ENCODE measurements at regions not wholly inside any gene's neighbourhood (a gene's known extent, or its start where the extent isn't known, plus 50 kb on each side); places are given as distances from the start of the nearest gene placed in this dataset.

DNA sequence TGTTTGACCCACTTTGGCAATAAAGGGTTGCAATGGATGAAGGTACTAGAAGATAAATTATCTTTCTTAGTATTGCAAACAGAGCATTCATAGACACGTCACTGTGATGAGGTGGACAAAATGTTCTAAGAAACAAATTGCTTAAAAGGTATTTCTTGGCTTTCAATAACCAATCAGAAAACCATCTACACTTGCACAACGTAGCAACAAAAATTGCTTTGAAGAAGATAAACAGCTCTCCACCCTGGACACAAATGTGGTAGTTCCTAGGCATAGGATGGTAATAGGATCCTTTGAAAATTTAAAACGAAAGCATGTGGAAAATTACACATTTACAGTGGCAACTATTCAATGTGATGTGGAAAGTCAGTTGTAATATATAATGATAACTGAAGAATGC lies 439.9 kb upstream of the ETAA1 start:
- Histone ChIP-seq H3K23me2 (ENCODE audit: insufficient read length, low read depth, low read length, poor library complexity, severe bottlenecking) (no peaks in the 10 kb centered on the region), H3K79me1 (ENCODE audit: insufficient read depth, low read depth, low read length, poor library complexity, severe bottlenecking) (no peaks in the 10 kb centered on the region), H2BK15ac (ENCODE audit: low read depth, low read length) (no peak overlapping the region), H2BK120ac (ENCODE audit: low read depth, low read length, poor library complexity, severe bottlenecking) (no peak overlapping the region), H2BK20ac (ENCODE audit: low read depth, low read length, poor library complexity, severe bottlenecking) (no peak overlapping the region), H4K8ac (replicated peaks; ENCODE audit: insufficient read length, low read depth, low read length) (no peak overlapping the region), H3T11ph (ENCODE audit: low read length) (no peak overlapping the region), H3K27ac (ENCODE audit: insufficient read length, low read depth, low read length) (no peak overlapping the region), H4K5ac (ENCODE audit: insufficient read length, low read depth, low read length) (no peak overlapping the region), H4K91ac (ENCODE audit: insufficient read length, low read depth, low read length) (no peak overlapping the region), H3K27me3 (ENCODE audit: insufficient read depth, low read length) (no peaks in the 10 kb centered on the region), H3K14ac (ENCODE audit: insufficient read depth, low read length) (no peak overlapping the region), H2BK12ac (ENCODE audit: insufficient read length, low read depth, low read length) (no peak overlapping the region), H3K79me2 (ENCODE audit: insufficient read depth, low read length) (no peaks in the 10 kb centered on the region), H3K18ac (ENCODE audit: insufficient read length, low read depth, low read length) (no peak overlapping the region), H2AK5ac (ENCODE audit: insufficient read length, low read length) (no peak overlapping the region), H3K4me2 (ENCODE audit: insufficient read depth, insufficient read length, low read length) (no peak overlapping the region), H2AFZ (ENCODE audit: low read length) (no peak overlapping the region), H3K9ac (ENCODE audit: extremely low read depth, insufficient read length, low read length) (no peak overlapping the region), H2BK5ac (ENCODE audit: insufficient read length, low read length) (no peak overlapping the region), H3K4ac (ENCODE audit: low read depth, low read length) (no peak overlapping the region), H3K4me1 (ENCODE audit: insufficient read depth, low read length) (no peaks in the 10 kb centered on the region), H3K56ac (ENCODE audit: insufficient read length, low read depth, low read length) (no peak overlapping the region), H3K9me3 (ENCODE audit: control insufficient read depth, low read depth, low read length) (no peaks in the 10 kb centered on the region), H3K23ac (ENCODE audit: insufficient read length, low read depth, low read length) (no peak overlapping the region), H4K20me1 (ENCODE audit: control insufficient read depth, insufficient read depth, insufficient read length) (no peaks in the 10 kb centered on the region)
- TF ChIP-seq, protein P1, sequence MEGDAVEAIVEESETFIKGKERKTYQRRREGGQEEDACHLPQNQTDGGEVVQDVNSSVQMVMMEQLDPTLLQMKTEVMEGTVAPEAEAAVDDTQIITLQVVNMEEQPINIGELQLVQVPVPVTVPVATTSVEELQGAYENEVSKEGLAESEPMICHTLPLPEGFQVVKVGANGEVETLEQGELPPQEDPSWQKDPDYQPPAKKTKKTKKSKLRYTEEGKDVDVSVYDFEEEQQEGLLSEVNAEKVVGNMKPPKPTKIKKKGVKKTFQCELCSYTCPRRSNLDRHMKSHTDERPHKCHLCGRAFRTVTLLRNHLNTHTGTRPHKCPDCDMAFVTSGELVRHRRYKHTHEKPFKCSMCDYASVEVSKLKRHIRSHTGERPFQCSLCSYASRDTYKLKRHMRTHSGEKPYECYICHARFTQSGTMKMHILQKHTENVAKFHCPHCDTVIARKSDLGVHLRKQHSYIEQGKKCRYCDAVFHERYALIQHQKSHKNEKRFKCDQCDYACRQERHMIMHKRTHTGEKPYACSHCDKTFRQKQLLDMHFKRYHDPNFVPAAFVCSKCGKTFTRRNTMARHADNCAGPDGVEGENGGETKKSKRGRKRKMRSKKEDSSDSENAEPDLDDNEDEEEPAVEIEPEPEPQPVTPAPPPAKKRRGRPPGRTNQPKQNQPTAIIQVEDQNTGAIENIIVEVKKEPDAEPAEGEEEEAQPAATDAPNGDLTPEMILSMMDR (conservative IDR thresholded peaks at IDR 0.05) = no peak
- Mint-ChIP-seq H3K27ac (no peak overlapping the region), H3K9me3 (no peaks in the 10 kb centered on the region), H3K4me3 (no peak overlapping the region), H3K36me3 (ENCODE audit: insufficient read depth in 1 of 3, low read depth in 3 of 3) (no peaks in the 10 kb centered on the region), H3K27me3 (ENCODE audit: low read depth) (no peaks in the 10 kb centered on the region), H3K4me1 (no peaks in the 10 kb centered on the region; a peak in 1 of 4 replicates)
- DNase-seq = no peak
- no CpG with 5 or more reads among the region's 3 CpGs for WGBS (ENCODE audit: extremely low coverage, insufficient read length, low lambda C conversion rate)

All from H9 (cell line).